GM10266 (cell line): ENCODE measurements at regions not wholly inside any gene's neighbourhood (a gene's known extent, or its start where the extent isn't known, plus 50 kb on each side); places are given as distances from the start of the nearest gene placed in this dataset.
"Not testable (repeated sequence)": the region's sequence is repeated elsewhere in the genome, so short reads cannot be mapped to it uniquely, and the experiment has no call there.

Experiments
- DNase-seq: peaks from one replicate; pipeline ENCODE4 v3.0.0; 2012; ENCODE audit errors: extremely low spot score
- TF ChIP-seq, protein P1 (sequence below): IDR thresholded peaks from 2 replicates; pipeline ENCODE4 v1.5.1; 2012; ENCODE audit warnings: mild to moderate bottlenecking, low read depth; ENCODE audit not compliant: control insufficient read depth, insufficient read depth; ENCODE audit errors: missing control alignments

DNA sequence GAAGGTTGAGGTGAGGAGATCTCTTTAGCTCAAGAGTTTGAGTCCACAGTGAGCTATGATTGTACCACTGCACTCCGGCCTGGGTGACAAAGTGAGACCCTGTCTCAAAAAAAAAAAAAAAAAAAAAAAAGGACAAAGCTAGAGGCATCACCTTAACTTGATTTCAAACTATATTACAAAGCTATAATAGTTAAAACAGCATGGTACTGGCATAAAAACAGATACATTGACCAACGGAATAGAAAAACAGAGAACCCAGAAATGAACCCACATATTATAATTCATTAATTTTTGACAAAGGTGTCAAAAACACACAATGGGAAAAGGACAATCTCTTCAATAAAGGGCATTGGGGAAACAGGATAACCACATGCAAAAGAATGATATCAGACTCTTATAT, 50.8 kb upstream of the MBOAT1 start:
- TF ChIP-seq, protein P1, sequence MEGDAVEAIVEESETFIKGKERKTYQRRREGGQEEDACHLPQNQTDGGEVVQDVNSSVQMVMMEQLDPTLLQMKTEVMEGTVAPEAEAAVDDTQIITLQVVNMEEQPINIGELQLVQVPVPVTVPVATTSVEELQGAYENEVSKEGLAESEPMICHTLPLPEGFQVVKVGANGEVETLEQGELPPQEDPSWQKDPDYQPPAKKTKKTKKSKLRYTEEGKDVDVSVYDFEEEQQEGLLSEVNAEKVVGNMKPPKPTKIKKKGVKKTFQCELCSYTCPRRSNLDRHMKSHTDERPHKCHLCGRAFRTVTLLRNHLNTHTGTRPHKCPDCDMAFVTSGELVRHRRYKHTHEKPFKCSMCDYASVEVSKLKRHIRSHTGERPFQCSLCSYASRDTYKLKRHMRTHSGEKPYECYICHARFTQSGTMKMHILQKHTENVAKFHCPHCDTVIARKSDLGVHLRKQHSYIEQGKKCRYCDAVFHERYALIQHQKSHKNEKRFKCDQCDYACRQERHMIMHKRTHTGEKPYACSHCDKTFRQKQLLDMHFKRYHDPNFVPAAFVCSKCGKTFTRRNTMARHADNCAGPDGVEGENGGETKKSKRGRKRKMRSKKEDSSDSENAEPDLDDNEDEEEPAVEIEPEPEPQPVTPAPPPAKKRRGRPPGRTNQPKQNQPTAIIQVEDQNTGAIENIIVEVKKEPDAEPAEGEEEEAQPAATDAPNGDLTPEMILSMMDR, result no peak
- no peak for DNase-seq

DNA sequence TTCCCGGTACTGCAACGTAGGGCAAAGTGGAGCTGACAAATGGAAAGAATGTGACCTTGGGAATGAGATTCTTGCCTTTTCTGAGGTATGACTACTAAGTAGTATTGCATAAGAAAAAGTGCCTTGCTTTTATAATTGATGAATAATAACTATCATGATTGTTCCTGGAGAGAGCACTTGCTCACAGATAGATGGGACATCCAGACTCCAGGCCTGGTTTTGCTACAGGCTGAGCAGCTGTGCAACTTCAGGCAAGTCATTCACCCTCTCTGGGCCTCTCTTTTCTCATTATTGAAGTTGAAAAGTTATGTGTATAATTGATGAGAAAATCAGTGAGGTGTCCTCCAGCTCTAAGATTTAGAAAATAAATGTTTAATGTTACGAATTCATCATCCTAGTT, 53.6 kb upstream of the MBOAT1 start:
- DNase-seq, result no peak
- TF ChIP-seq, protein P1, result no peak

DNA sequence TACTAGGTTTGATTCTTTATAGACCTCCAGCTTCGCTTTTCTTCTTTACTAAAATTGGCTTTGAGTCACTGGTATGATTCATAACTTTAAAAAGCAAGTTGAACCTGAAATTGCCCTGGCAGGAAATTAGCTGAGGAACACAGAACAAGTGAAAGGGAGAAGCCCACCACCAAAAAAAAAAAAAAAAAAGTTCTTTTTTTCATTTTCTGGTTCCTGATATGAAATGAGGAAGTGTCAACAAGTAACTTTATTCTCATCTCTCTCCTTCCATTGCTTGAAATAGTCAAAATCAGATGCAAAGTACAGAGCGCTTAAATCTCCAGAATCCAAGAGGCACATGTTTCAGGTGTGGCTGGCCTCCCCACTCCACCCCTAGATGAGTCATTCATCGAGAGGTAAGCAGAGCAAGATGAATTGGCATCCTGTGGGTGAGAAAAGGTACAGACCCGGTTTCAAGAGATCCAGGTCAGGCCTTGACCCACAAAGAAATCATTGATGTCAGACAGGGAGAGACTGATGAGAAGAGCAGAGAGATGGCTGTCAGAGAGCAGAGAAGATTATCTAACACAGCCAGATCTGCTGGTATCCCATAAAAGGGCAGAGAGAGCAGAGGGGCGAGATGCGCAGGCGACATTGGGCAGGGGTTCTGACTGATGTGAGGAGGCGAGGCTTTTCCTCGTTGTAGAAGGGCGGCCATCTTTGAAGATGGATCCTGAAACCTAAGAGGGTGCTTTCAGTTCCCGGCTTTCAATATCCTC, 54.8 kb upstream of the MBOAT1 start:
- DNase-seq, result no peak
- TF ChIP-seq, protein P1, result no peak

DNA sequence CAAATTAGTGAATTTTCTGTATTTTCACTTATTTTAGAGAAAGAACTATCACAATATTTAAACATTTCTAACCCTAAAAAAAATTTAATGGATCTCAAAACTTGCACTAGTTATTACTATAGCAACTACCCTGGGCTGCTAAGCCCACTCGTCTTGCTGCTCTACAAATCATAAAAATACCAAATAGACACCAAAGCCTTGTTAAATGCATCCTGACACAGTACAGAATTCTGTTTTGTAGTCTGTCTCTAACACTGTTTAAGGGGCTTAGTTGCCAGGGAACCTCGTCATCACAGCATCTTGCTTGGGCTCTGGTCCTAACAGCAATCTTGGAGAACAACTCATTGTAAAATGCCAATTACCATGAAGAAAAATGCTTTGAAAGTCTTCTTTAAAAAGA, 56.9 kb upstream of the MBOAT1 start:
- no peak for DNase-seq
- TF ChIP-seq, protein P1, result no peak

DNA sequence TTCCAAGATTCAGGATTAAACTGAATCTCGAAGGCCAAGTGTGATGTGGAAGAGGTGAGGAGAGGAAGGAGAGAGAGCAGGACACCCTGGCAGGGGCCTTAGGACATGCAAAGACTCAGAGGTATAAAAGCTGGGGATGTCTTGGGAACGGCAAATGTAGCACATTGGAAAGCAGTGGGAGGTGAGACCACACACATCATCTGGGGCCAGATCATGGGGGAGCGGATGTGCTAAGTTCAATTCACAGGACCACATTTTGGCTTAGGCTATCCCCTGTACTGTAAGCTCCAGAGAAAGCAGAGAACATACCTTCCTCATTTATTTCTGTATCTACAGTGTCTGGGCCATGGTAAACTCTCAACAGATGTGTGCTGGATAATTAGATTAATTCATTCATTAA, 59.5 kb upstream of the MBOAT1 start:
- no peak for DNase-seq
- TF ChIP-seq, protein P1, result no peak

DNA sequence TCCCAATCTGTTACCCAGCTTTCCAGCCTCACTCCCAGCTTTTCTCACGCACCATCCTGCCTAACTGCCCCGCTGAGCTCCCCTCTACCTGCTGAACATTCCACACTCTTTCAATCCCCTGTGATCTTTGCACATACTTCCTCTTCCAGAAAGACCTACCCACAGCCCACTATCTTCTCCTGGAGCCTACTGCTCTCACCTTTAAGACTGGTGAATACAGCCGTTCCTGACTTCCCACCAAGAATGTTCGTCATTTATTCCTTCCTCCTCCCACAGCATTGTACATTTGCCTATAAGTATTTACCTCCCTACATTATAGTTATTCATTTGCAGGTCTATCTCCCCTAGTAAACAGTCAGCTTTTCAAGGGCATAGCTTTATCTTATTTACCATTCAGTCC, 61.9 kb upstream of the MBOAT1 start:
- TF ChIP-seq, protein P1, result no peak
- no peak for DNase-seq

DNA sequence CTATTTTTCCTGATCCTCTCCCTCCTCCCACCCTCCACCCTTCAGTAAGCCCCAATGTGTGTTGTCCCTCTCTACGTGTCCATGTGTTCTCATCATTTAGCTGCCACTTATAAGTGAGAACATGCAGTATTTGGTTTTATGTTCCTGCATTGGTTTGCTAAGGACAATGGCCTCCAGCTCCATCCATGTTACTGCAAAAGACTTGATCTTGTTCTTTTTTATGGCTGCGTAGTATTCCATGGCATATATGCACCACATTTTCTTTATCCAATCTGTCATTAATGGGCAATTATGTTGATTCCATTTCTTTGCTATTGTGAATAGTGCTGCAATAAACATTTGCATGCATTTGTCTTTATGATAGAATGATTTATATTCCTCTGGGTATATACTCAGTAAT, 63.6 kb upstream of the MBOAT1 start:
- not testable (repeated sequence) for DNase-seq

DNA sequence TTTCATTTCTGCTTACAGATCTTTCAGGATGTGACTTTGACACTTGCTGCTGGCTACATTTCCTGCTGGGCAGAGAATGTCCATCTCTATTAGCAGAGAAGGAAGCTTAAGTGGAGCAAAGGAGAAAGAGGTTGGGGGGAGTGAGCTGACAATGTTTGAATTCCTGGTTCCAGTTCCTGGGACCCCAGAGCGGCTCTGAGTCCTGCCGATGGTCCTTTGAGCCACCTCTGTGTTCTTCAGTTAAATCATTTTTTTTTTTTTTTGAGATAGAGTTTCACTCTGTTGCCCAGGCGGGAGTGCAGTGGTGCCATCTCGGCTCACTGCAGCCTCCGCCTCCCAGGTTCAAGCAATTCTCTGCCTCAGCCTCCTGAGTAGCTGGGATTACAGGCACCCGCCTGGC, 65.5 kb upstream of the MBOAT1 start:
- DNase-seq, result not testable (repeated sequence)
